Gastroesophageal sphincter (tissue), 3 donors: ENCODE measurements at regions not wholly inside any gene's neighbourhood (a gene's known extent, or its start where the extent isn't known, plus 50 kb on each side); places are given as distances from the start of the nearest gene placed in this dataset.

Source experiments
- CTCF ChIP-seq, 4 experiments: fragments of 200-600 bp in 2 of 4; fragments of 450-650 bp in 2 of 4; sonication (generic) in 1 of 4; IDR thresholded peaks; one replicate each; pipeline ENCODE4 v1.5.1; 2017 to 2019; ENCODE audit warnings: antibody characterized with exemption in 4 of 4, mild to moderate bottlenecking in 2 of 4, moderate library complexity in 2 of 4
- POLR2AphosphoS5 ChIP-seq: sonication (generic); formaldehyde crosslinking; IDR thresholded peaks from one replicate; pipeline ENCODE4 v1.6.1; 2017; ENCODE audit warnings: antibody characterized with exemption

- TF ChIP-seq CTCF (IDR thresholded peaks at IDR 0.05) (no peak), POLR2AphosphoS5 (no peak)
These were observed 234.0 kb upstream of the CAND1 start for GRCh38 chr12:67035121-67035520.
